CD14-positive monocyte (primary cell): ENCODE measurements at regions not wholly inside any gene's neighbourhood (a gene's known extent, or its start where the extent isn't known, plus 50 kb on each side); places are given as distances from the start of the nearest gene placed in this dataset.

Experiments
- DNase-seq, 3 donors: peaks; one replicate each; pipeline ENCODE4 v3.0.0-alpha.2; 2011 to 2022
- H2AFZ ChIP-seq: 2 replicates; pipeline ENCODE4 v1.6.0; 2012; ENCODE audit warnings: mild to moderate bottlenecking, low read depth, low read length, inconsistent platforms; ENCODE audit not compliant: insufficient read depth, poor library complexity, severe bottlenecking
- H3K27ac ChIP-seq, 2 donors: 1 replicate in 1 of 2; 2 replicates in 1 of 2; pipeline ENCODE4 v1.5.1; 2012 to 2013; ENCODE audit warnings: low read length in 2 of 2, control low read depth in 1 of 2, inconsistent platforms in 1 of 2, low read depth in 1 of 2, mild to moderate bottlenecking in 1 of 2
- H3K27me3 ChIP-seq, 2 donors: one replicate each; pipeline versions ENCODE4 v1.6.0 to v1.6.1; 2011 to 2013; ENCODE audit warnings: low read length in 2 of 2; ENCODE audit not compliant: control insufficient read depth in 2 of 2, insufficient read depth in 2 of 2
- H3K36me3 ChIP-seq, 2 donors: replicated peaks in 1 of 2; 1 replicate in 1 of 2; 2 replicates in 1 of 2; pipeline versions ENCODE4 v1.5.1 to v1.6.1; 2012 to 2013; ENCODE audit warnings: low read length in 2 of 2, control low read depth in 1 of 2, inconsistent platforms in 1 of 2, mild to moderate bottlenecking in 1 of 2; ENCODE audit not compliant: insufficient read depth in 2 of 2, control insufficient read depth in 1 of 2
- H3K4me1 ChIP-seq, 2 donors: 1 replicate in 1 of 2; 2 replicates in 1 of 2; pipeline versions ENCODE4 v1.5.1 to v1.6.1; 2012 to 2013; ENCODE audit warnings: low read length in 2 of 2, control low read depth in 1 of 2, inconsistent platforms in 1 of 2, mild to moderate bottlenecking in 1 of 2, moderate library complexity in 1 of 2; ENCODE audit not compliant: insufficient read depth in 2 of 2, control insufficient read depth in 1 of 2
- H3K4me2 ChIP-seq: replicated peaks from 2 replicates; pipeline ENCODE3; 2012; ENCODE audit warnings: low read length, moderate library complexity, mild to moderate bottlenecking; ENCODE audit not compliant: poor library complexity, severe bottlenecking; ENCODE audit errors: extremely low read depth
- H3K4me3 ChIP-seq, 3 experiments: fragments of 200-600 bp in 1 of 3; sonication (generic) in 1 of 3; replicated peaks in 1 of 3; 1 replicate in 2 of 3; 2 replicates in 1 of 3; pipeline ENCODE4 v1.5.1; 2011 to 2013; ENCODE audit warnings: low read length in 3 of 3, mild to moderate bottlenecking in 3 of 3, control low read depth in 2 of 3, low read depth in 2 of 3, inconsistent platforms in 1 of 3, moderate library complexity in 1 of 3
- H3K79me2 ChIP-seq: 2 replicates; pipeline ENCODE4 v1.6.0; 2012; ENCODE audit warnings: mild to moderate bottlenecking, control low read depth, inconsistent platforms, low read length, moderate library complexity; ENCODE audit not compliant: insufficient read depth
- H3K9ac ChIP-seq: 2 replicates; pipeline ENCODE4 v1.6.0; 2017; ENCODE audit warnings: low read length, mild to moderate bottlenecking; ENCODE audit not compliant: insufficient read depth, poor library complexity, severe bottlenecking
- H3K9me3 ChIP-seq, 2 donors: replicated peaks in 1 of 2; 1 replicate in 1 of 2; 2 replicates in 1 of 2; pipeline versions ENCODE4 v1.5.1 to v1.6.1; 2012 to 2013; ENCODE audit warnings: low read length in 2 of 2, control low read depth in 1 of 2; ENCODE audit not compliant: control insufficient read depth in 1 of 2, insufficient read depth in 1 of 2
- H4K20me1 ChIP-seq: 2 replicates; pipeline ENCODE4 v1.6.0; 2012; ENCODE audit warnings: mild to moderate bottlenecking, low read length, control low read depth, moderate library complexity; ENCODE audit not compliant: insufficient read depth
- H3K27ac Mint-ChIP-seq, 7 donors: one replicate each; pipeline ENCODE4 v1.8.0; 2020; ENCODE audit warnings: mild to moderate bottlenecking in 7 of 7, mixed read lengths in 7 of 7, moderate library complexity in 6 of 7, inconsistent platforms in 2 of 7
- H3K27me3 Mint-ChIP-seq, 3 donors: one replicate each; pipeline ENCODE4 v1.8.0; 2021 to 2022; ENCODE audit warnings: low read depth in 3 of 3, mild to moderate bottlenecking in 3 of 3, mixed read lengths in 3 of 3, moderate library complexity in 3 of 3, inconsistent platforms in 1 of 3
- H3K36me3 Mint-ChIP-seq, 2 donors: one replicate each; pipeline ENCODE4 v1.8.0; 2020; ENCODE audit warnings: mixed read lengths in 2 of 2, inconsistent platforms in 1 of 2, mild to moderate bottlenecking in 1 of 2
- H3K4me1 Mint-ChIP-seq: one replicate; pipeline ENCODE4 v1.8.0; 2020; ENCODE audit warnings: mild to moderate bottlenecking, mixed read lengths
- H3K4me3 Mint-ChIP-seq, 2 donors: one replicate each; pipeline ENCODE4 v1.8.0; 2020; ENCODE audit warnings: mild to moderate bottlenecking in 2 of 2, mixed read lengths in 2 of 2, moderate library complexity in 1 of 2
- H3K9me3 Mint-ChIP-seq, 7 donors: one replicate each; pipeline ENCODE4 v1.8.0; 2020 to 2022; ENCODE audit warnings: mixed read lengths in 7 of 7, mild to moderate bottlenecking in 6 of 7, moderate library complexity in 6 of 7, inconsistent platforms in 2 of 7
- CTCF ChIP-seq: fragments of 200-600 bp; IDR thresholded peaks from one replicate; pipeline ENCODE4 v1.8.0; 2022; ENCODE audit warnings: antibody characterized with exemption, mild to moderate bottlenecking
- WGBS: methylation state at CpG from one replicate; pipeline ENCODE4 v1.1.5; 2013; ENCODE audit warnings: missing lambda C conversion rate; ENCODE audit not compliant: insufficient coverage; 5-methylcytosine and 5-hydroxymethylcytosine counted together
- intact Hi-C, 2 donors: fragments of 100-400 bp; cut with micrococcal nuclease; formaldehyde crosslinking; loops; one replicate each; pipeline versions ENCODE4 v1.15.0 to v1.15.1; 2023

DNA sequence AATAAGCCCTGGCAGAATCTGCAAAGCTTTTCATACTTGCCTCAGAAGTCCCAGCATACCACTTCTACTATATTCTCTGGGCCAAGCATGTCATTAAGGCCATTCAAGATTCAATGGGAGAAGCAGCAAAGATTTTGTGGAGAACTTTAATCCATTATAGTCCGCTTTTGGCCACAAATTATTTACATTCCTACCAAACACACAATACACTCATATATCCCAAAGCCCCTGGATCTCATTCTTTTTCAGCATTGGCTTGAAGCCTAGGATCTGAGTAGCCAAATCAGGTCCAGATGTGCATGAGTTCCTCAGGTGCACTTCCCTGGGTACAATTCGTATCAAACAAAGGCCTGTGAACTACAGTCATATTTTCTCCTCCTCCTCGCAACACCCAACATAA lies 203.4 kb downstream of the NDFIP2 start:
- Histone ChIP-seq H3K4me3 (no peak overlapping the region), H3K27ac (no peak overlapping the region), H3K27me3 (no peaks in the 10 kb centered on the region), H3K79me2 (no peaks in the 10 kb centered on the region), H4K20me1 (no peaks in the 10 kb centered on the region), H3K36me3 (no peaks in the 10 kb centered on the region), H3K4me1 (no peaks in the 10 kb centered on the region), H3K9me3 (peaks cover 0 to 5% of the 10 kb centered on the region in 2 donors), H3K9ac (no peak overlapping the region), H2AFZ (no peak overlapping the region), H3K4me2 (no peak overlapping the region)
- DNase-seq: no peak
- intact Hi-C loops: loop anchor here in 1 of 2 donors (5.0 kb wide), 1 partner anchor 678 kb away; no protein-coding TSS in a partner anchor
- WGBS: no CpG with 5 or more reads among the region's 3 CpGs
- Mint-ChIP-seq H3K27ac (no peak overlapping the region), H3K4me3 (no peak overlapping the region), H3K36me3 (no peaks in the 10 kb centered on the region), H3K4me1 (no peaks in the 10 kb centered on the region), H3K9me3 (peaks cover 0 to 7% (median 2%) of the 10 kb centered on the region in 7 donors), H3K27me3 (no peaks in the 10 kb centered on the region)
- TF ChIP-seq CTCF: no peak

DNA sequence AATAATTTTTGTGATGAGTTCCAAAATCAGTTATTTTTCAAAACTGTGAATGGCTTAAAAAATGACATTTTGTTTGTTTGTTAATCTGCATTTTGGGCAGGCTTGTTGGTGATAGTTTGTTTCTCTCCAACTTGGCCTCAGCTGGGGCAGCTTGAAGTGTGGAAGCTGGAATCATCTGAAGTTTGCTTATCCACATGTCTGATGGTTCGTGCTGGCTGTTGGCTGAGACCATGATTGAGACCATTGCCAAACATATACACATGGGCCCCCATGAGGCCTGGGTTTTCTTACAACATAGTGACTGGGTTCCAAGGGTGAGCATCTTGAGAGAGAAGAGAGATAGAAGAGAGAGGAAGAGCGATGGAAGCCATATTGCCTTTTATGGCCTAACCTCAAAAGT lies 201.2 kb downstream of the NDFIP2 start:
- Histone ChIP-seq H3K27ac (no peak overlapping the region), H3K27me3 (no peaks in the 10 kb centered on the region), H3K4me1 (no peaks in the 10 kb centered on the region), H3K4me3 (no peak overlapping the region), H2AFZ (no peak overlapping the region), H3K4me2 (no peak overlapping the region), H3K36me3 (no peaks in the 10 kb centered on the region), H3K79me2 (no peaks in the 10 kb centered on the region), H3K9ac (no peak overlapping the region), H4K20me1 (no peaks in the 10 kb centered on the region), H3K9me3 (peaks cover 0 to 5% of the 10 kb centered on the region in 2 donors)
- Mint-ChIP-seq H3K27ac (no peak overlapping the region), H3K9me3 (peaks cover 0 to 7% (median 2%) of the 10 kb centered on the region in 7 donors), H3K27me3 (peaks cover 0 to 2% (median 2%) of the 10 kb centered on the region in 3 donors), H3K4me1 (no peaks in the 10 kb centered on the region), H3K4me3 (no peak overlapping the region), H3K36me3 (no peaks in the 10 kb centered on the region)
- no peak for DNase-seq
- no peak for TF ChIP-seq CTCF
- WGBS: no CpG with 5 or more reads among the region's 2 CpGs
- intact Hi-C loops: loop anchor here in 1 of 2 donors (5.0 kb wide), 1 partner anchor 680 kb away; no protein-coding TSS in a partner anchor
